HepG2 (cell line): ENCODE measurements at regions not wholly inside any gene's neighbourhood (a gene's known extent, or its start where the extent isn't known, plus 50 kb on each side); places are given as distances from the start of the nearest gene placed in this dataset.
A peak's percentile ranks its signal among the peaks of the same experiment; 100 is the strongest.

Experiments used
- ARID2 ChIP-seq: sonication (generic); formaldehyde crosslinking; IDR thresholded peaks from 2 replicates; pipeline ENCODE4 v1.8.1; 2022; ENCODE audit warnings: mild to moderate bottlenecking, missing genetic modification reagents, borderline replicate concordance
- DPF2 ChIP-seq: sonication (generic); formaldehyde crosslinking; IDR thresholded peaks from 2 replicates; pipeline ENCODE4 v1.4.0; 2020; ENCODE audit warnings: mild to moderate bottlenecking, low read depth, missing genetic modification reagents, borderline replicate concordance
- FOXO1 ChIP-seq: sonication (generic); formaldehyde crosslinking; IDR thresholded peaks from 2 replicates; pipeline ENCODE4 v1.4.0; 2020; ENCODE audit warnings: missing genetic modification reagents
- GATAD2A ChIP-seq: IDR thresholded peaks from 2 replicates; pipeline ENCODE4 v1.6.1; 2016
- HHEX ChIP-seq: IDR thresholded peaks from 2 replicates; pipeline ENCODE4 v1.6.1; 2016; ENCODE audit warnings: control low read depth
- HNRNPH1 ChIP-seq: fragments of 200-400 bp; formaldehyde crosslinking; optimal IDR thresholded peaks from 2 replicates; pipeline ENCODE3; 2017; ENCODE audit warnings: mild to moderate bottlenecking, low read depth, low read length
- KAT8 ChIP-seq: IDR thresholded peaks from 2 replicates; pipeline ENCODE4 v1.6.1; 2016; ENCODE audit warnings: missing genetic modification reagents, missing compliant biosample characterization
- MAF1 ChIP-seq: sonication (generic); formaldehyde crosslinking; IDR thresholded peaks from 2 replicates; pipeline ENCODE4 v1.5.0; 2020; ENCODE audit warnings: missing genetic modification reagents, borderline replicate concordance
- SMARCE1 ChIP-seq: fragments of 450-650 bp; IDR thresholded peaks from 2 replicates; pipeline ENCODE4 v1.6.1; 2017; ENCODE audit warnings: borderline replicate concordance
- ZBTB7B ChIP-seq: sonication (generic); formaldehyde crosslinking; IDR thresholded peaks from 2 replicates; pipeline ENCODE4 v1.4.0; 2020; ENCODE audit warnings: missing genetic modification reagents
- ZFP1 ChIP-seq: IDR thresholded peaks from 2 replicates; pipeline ENCODE4 v1.6.1; 2016
- ZNF501 ChIP-seq: sonication (generic); formaldehyde crosslinking; IDR thresholded peaks from 2 replicates; pipeline ENCODE4 v1.5.1; 2020; ENCODE audit warnings: mild to moderate bottlenecking, moderate library complexity, missing genetic modification reagents
- ZNF558 ChIP-seq: sonication (generic); formaldehyde crosslinking; IDR thresholded peaks from 2 replicates; pipeline ENCODE4 v1.9.0; 2022; ENCODE audit warnings: mild to moderate bottlenecking, missing genetic modification reagents, borderline replicate concordance
- ZNF567 ChIP-seq: sonication (generic); formaldehyde crosslinking; IDR thresholded peaks from 2 replicates; pipeline ENCODE4 v1.8.1; 2023; ENCODE audit warnings: mild to moderate bottlenecking, missing genetic modification reagents, borderline replicate concordance
- ZNF572 ChIP-seq: sonication (generic); formaldehyde crosslinking; IDR thresholded peaks from 2 replicates; pipeline ENCODE4 v1.5.1; 2020; ENCODE audit warnings: mild to moderate bottlenecking, missing genetic modification reagents
- ZNF607 ChIP-seq: sonication (generic); formaldehyde crosslinking; IDR thresholded peaks from 2 replicates; pipeline ENCODE4 v1.5.1; 2020; ENCODE audit warnings: missing genetic modification reagents, mild to moderate bottlenecking, borderline replicate concordance
- ZNF768 ChIP-seq: sonication (generic); formaldehyde crosslinking; IDR thresholded peaks from 2 replicates; pipeline ENCODE4 v1.4.0; 2020; ENCODE audit warnings: missing genetic modification reagents
- ZNF816 ChIP-seq: sonication (generic); formaldehyde crosslinking; IDR thresholded peaks from 2 replicates; pipeline ENCODE4 v1.8.0; 2022; ENCODE audit warnings: missing genetic modification reagents, mild to moderate bottlenecking, borderline replicate concordance
- TF ChIP-seq, protein P1 (sequence below), 2 experiments: fragments of 450-650 bp in 1 of 2; sonication (generic) in 1 of 2; formaldehyde crosslinking in 1 of 2; IDR thresholded peaks; 2 replicates each; pipeline versions ENCODE4 v1.6.1 to v1.8.0; 2016 to 2022; ENCODE audit warnings: antibody characterized with exemption in 1 of 2, mild to moderate bottlenecking in 1 of 2, missing genetic modification reagents in 1 of 2
- TF ChIP-seq, protein P2 (sequence below): sonication (generic); formaldehyde crosslinking; IDR thresholded peaks from 2 replicates; pipeline ENCODE4 v1.5.1; 2020; ENCODE audit warnings: missing genetic modification reagents, mild to moderate bottlenecking, borderline replicate concordance

GRCh38 chr10:44195112-44196007, 189.5 kb downstream of the CXCL12 start (continued):
- TF ChIP-seq, protein P1, sequence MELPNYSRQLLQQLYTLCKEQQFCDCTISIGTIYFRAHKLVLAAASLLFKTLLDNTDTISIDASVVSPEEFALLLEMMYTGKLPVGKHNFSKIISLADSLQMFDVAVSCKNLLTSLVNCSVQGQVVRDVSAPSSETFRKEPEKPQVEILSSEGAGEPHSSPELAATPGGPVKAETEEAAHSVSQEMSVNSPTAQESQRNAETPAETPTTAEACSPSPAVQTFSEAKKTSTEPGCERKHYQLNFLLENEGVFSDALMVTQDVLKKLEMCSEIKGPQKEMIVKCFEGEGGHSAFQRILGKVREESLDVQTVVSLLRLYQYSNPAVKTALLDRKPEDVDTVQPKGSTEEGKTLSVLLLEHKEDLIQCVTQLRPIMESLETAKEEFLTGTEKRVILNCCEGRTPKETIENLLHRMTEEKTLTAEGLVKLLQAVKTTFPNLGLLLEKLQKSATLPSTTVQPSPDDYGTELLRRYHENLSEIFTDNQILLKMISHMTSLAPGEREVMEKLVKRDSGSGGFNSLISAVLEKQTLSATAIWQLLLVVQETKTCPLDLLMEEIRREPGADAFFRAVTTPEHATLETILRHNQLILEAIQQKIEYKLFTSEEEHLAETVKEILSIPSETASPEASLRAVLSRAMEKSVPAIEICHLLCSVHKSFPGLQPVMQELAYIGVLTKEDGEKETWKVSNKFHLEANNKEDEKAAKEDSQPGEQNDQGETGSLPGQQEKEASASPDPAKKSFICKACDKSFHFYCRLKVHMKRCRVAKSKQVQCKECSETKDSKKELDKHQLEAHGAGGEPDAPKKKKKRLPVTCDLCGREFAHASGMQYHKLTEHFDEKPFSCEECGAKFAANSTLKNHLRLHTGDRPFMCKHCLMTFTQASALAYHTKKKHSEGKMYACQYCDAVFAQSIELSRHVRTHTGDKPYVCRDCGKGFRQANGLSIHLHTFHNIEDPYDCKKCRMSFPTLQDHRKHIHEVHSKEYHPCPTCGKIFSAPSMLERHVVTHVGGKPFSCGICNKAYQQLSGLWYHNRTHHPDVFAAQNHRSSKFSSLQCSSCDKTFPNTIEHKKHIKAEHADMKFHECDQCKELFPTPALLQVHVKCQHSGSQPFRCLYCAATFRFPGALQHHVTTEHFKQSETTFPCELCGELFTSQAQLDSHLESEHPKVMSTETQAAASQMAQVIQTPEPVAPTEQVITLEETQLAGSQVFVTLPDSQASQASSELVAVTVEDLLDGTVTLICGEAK (IDR thresholded peaks at IDR 0.05): no peak
- TF ChIP-seq, protein P1 (CRISPR knock-in tag; IDR thresholded peaks at IDR 0.05): no peak
- TF ChIP-seq ZNF501 (CRISPR knock-in tag) (peak; percentile 41; the same call in 1 of the 2 replicates), ZNF572 (CRISPR knock-in tag) (no peak), ZNF607 (peak; percentile 30; the same call in 1 of the 2 replicates), MAF1 (no peak), ZNF558 (CRISPR knock-in tag) (no peak), ZFP1 (peak; percentile 75; the same call in 1 of the 2 replicates), ZNF768 (CRISPR knock-in tag) (no peak), GATAD2A (CRISPR knock-in tag) (peak; percentile 95), HHEX (CRISPR knock-in tag) (no peak), HNRNPH1 (no peak), ARID2 (CRISPR knock-in tag) (no peak), ZBTB7B (peak; percentile 78), SMARCE1 (no peak), KAT8 (CRISPR knock-in tag) (peak; percentile 62; the same call in 1 of the 2 replicates), DPF2 (no peak), FOXO1 (peak; percentile 62; the same call in 1 of the 2 replicates), ZNF816 (CRISPR knock-in tag) (no peak), ZNF567 (CRISPR knock-in tag) (0 out of 2 replicates have a peak, but pooled peaks have one; percentile 57)
- TF ChIP-seq, protein P2, sequence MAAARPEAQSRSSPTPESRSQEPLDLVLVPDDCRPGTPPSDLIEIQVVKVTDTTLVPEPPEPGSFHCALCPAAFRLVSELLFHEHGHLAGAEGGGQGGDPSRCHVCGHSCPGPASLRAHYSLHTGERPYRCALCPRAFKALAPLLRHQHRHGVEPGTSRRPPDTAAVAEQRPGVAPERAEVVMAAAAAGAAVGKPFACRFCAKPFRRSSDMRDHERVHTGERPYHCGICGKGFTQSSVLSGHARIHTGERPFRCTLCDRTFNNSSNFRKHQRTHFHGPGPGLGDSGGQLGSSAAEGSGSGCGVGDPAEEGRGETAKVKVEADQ (CRISPR knock-in tag): no peak
